Right atrium auricular region (tissue), 2 donors: ENCODE measurements at regions not wholly inside any gene's neighbourhood (a gene's known extent, or its start where the extent isn't known, plus 50 kb on each side); places are given as distances from the start of the nearest gene placed in this dataset.

Experiments
- DNase-seq: peaks from one replicate; pipeline ENCODE4 v3.0.0-alpha.2; 2019; ENCODE audit warnings: low spot score
- H3K27ac ChIP-seq, 2 donors: fragments of 200-600 bp; sonication (generic); 1 replicate in 1 of 2; 2 replicates in 1 of 2; pipeline ENCODE4 v1.5.1; 2016 to 2019
- H3K27me3 ChIP-seq, 2 donors: fragments of 200-600 bp; sonication (generic); one replicate each; pipeline versions ENCODE4 v1.5.1 to v1.6.0; 2017 to 2019
- H3K36me3 ChIP-seq: fragments of 200-600 bp; sonication (generic); one replicate; pipeline ENCODE4 v1.5.1; 2016
- H3K4me1 ChIP-seq, 2 donors: fragments of 200-600 bp; sonication (generic); one replicate each; pipeline versions ENCODE4 v1.5.1 to v1.6.0; 2017 to 2019
- H3K4me3 ChIP-seq, 2 donors: fragments of 200-600 bp; sonication (generic); 1 replicate in 1 of 2; 2 replicates in 1 of 2; pipeline ENCODE4 v1.5.1; 2017 to 2019; ENCODE audit warnings: mild to moderate bottlenecking in 1 of 2, moderate library complexity in 1 of 2
- H3K9me3 ChIP-seq, 2 donors: fragments of 200-600 bp; sonication (generic); one replicate each; pipeline ENCODE4 v1.5.1; 2019
- CTCF ChIP-seq, 2 donors: fragments of 200-600 bp; sonication (generic); IDR thresholded peaks; one replicate each; pipeline ENCODE4 v1.5.1; 2019; ENCODE audit warnings: antibody characterized with exemption in 2 of 2

GRCh38 chr2:194363878-194364277 lies 1293.1 kb upstream of the SLC39A10 start:
- no peak for DNase-seq
- no peak overlapping the region for H3K27ac ChIP-seq
- no peaks in the 10 kb centered on the region for H3K36me3 ChIP-seq
- H3K4me1 ChIP-seq = no peaks in the 10 kb centered on the region
- TF ChIP-seq CTCF (IDR thresholded peaks at IDR 0.05) = no peak
- no peak overlapping the region for H3K4me3 ChIP-seq
- no peaks in the 10 kb centered on the region for H3K27me3 ChIP-seq
- no peaks in the 10 kb centered on the region for H3K9me3 ChIP-seq

GRCh38 chr2:194363295-194363694 lies 1293.7 kb upstream of the SLC39A10 start:
- no peak overlapping the region for H3K4me3 ChIP-seq
- no peaks in the 10 kb centered on the region for H3K27me3 ChIP-seq
- H3K27ac ChIP-seq = no peak overlapping the region
- no peak for DNase-seq
- no peak for TF ChIP-seq CTCF (IDR thresholded peaks at IDR 0.05)
- no peaks in the 10 kb centered on the region for H3K9me3 ChIP-seq
- H3K4me1 ChIP-seq = no peaks in the 10 kb centered on the region
- no peaks in the 10 kb centered on the region for H3K36me3 ChIP-seq

- Histone ChIP-seq H3K4me1 (no peaks in the 10 kb centered on the region), H3K9me3 (peaks cover 0 to 5% of the 10 kb centered on the region in 2 donors), H3K4me3 (no peak overlapping the region), H3K27ac (no peak overlapping the region), H3K27me3 (no peaks in the 10 kb centered on the region), H3K36me3 (no peaks in the 10 kb centered on the region)
- DNase-seq = no peak
- TF ChIP-seq CTCF (IDR thresholded peaks at IDR 0.05) = no peak
These were observed 1304.5 kb upstream of the SLC39A10 start for GRCh38 chr2:194352505-194352904.

GRCh38 chr2:194346193-194346592 lies 1310.8 kb upstream of the SLC39A10 start:
- Histone ChIP-seq H3K27me3 (no peaks in the 10 kb centered on the region), H3K4me1 (no peaks in the 10 kb centered on the region), H3K9me3 (no peaks in the 10 kb centered on the region), H3K36me3 (no peaks in the 10 kb centered on the region), H3K27ac (no peak overlapping the region), H3K4me3 (no peak overlapping the region)
- TF ChIP-seq CTCF (IDR thresholded peaks at IDR 0.05) = no peak
- DNase-seq = no peak

- no peak for TF ChIP-seq CTCF (IDR thresholded peaks at IDR 0.05)
- H3K36me3 ChIP-seq = no peaks in the 10 kb centered on the region
- no peaks in the 10 kb centered on the region for H3K4me1 ChIP-seq
- H3K27me3 ChIP-seq = no peaks in the 10 kb centered on the region
- H3K27ac ChIP-seq = no peak overlapping the region
- DNase-seq = no peak
- H3K9me3 ChIP-seq = no peaks in the 10 kb centered on the region
- H3K4me3 ChIP-seq = no peak overlapping the region
These were observed 1311.7 kb upstream of the SLC39A10 start for GRCh38 chr2:194345347-194345746.

GRCh38 chr2:194343167-194343566 lies 1313.9 kb upstream of the SLC39A10 start:
- no peaks in the 10 kb centered on the region for H3K27me3 ChIP-seq
- H3K27ac ChIP-seq = no peak overlapping the region
- H3K36me3 ChIP-seq = no peaks in the 10 kb centered on the region
- H3K4me3 ChIP-seq = no peak overlapping the region
- DNase-seq = no peak
- TF ChIP-seq CTCF (IDR thresholded peaks at IDR 0.05) = no peak
- H3K4me1 ChIP-seq = no peaks in the 10 kb centered on the region
- no peaks in the 10 kb centered on the region for H3K9me3 ChIP-seq
